ENCODE measurements at regions not wholly inside any gene's neighbourhood (a gene's known extent, or its start where the extent isn't known, plus 50 kb on each side); places are given as distances from the start of the nearest gene placed in this dataset.
A peak's percentile ranks its signal among the peaks of the same experiment; 100 is the strongest.

- DNase-seq (no peak), ATAC-seq (peak; percentile 46)
- intact Hi-C loops (cut with DNase I, micrococcal nuclease) = no loop called here
These were observed 263.0 kb upstream of the ATP11B start for GRCh38 chr3:182530316-182530715.

- DNase-seq (no peak), ATAC-seq (no peak)
- intact Hi-C loops (cut with DNase I, micrococcal nuclease) = no loop called here
These were observed 259.9 kb upstream of the ATP11B start for GRCh38 chr3:182533394-182533793.

GRCh38 chr3:182544542-182544941 is 248.8 kb upstream of the ATP11B start:
- DNase-seq (no peak), ATAC-seq (no peak)
- intact Hi-C loops (cut with DNase I, micrococcal nuclease) = no loop called here

- intact Hi-C loops (cut with DNase I, micrococcal nuclease) = no loop called here
- ATAC-seq = no peak
- no peak for DNase-seq
These were observed 231.0 kb upstream of the ATP11B start for GRCh38 chr3:182562274-182562673.

- DNase-seq = no peak
- intact Hi-C loops (cut with DNase I, micrococcal nuclease) = no loop called here
- no peak for ATAC-seq
These were observed 227.1 kb upstream of the ATP11B start for GRCh38 chr3:182565916-182566796.

- DNase-seq (no peak), ATAC-seq (no peak)
- intact Hi-C loops (cut with DNase I, micrococcal nuclease) = no loop called here
These were observed 225.6 kb upstream of the ATP11B start for GRCh38 chr3:182567700-182568099.

GRCh38 chr3:182568261-182568660 is 225.0 kb upstream of the ATP11B start:
- DNase-seq (no peak), ATAC-seq (no peak)

GRCh38 chr3:182568876-182569275 is 224.4 kb upstream of the ATP11B start:
- intact Hi-C loops (cut with DNase I, micrococcal nuclease) = no loop called here
- ATAC-seq = no peak
- DNase-seq = no peak

More at GRCh38 chr3:182568261-182568660, 225.0 kb upstream of the ATP11B start:
- intact Hi-C loops (cut with DNase I, micrococcal nuclease) = no loop called here

GRCh38 chr3:182570946-182571594 is 222.2 kb upstream of the ATP11B start:
- DNase-seq (no peak), ATAC-seq (peak; percentile 98)
- intact Hi-C loops (cut with DNase I, micrococcal nuclease) = no loop called here

- no peak for DNase-seq
- intact Hi-C loops (cut with DNase I, micrococcal nuclease) = no loop called here
- ATAC-seq = no peak
These were observed 217.4 kb upstream of the ATP11B start for GRCh38 chr3:182575941-182576340.

- no peak for ATAC-seq
- intact Hi-C loops (cut with DNase I, micrococcal nuclease) = no loop called here
- DNase-seq = no peak
These were observed 209.8 kb upstream of the ATP11B start for GRCh38 chr3:182583545-182583944.

- DNase-seq (no peak), ATAC-seq (peak; percentile 98)
- intact Hi-C loops (cut with DNase I, micrococcal nuclease) = no loop called here
These were observed 207.7 kb upstream of the ATP11B start for GRCh38 chr3:182585532-182586150.

GRCh38 chr3:182592747-182593146 is 200.6 kb upstream of the ATP11B start:
- peak; percentile 76 for ATAC-seq
- intact Hi-C loops (cut with DNase I, micrococcal nuclease) = no loop called here

GRCh38 chr3:182596676-182597410 is 196.5 kb upstream of the ATP11B start:
- DNase-seq (no peak), ATAC-seq (peak; percentile 59)
- intact Hi-C loops (cut with DNase I, micrococcal nuclease) = no loop called here

More at GRCh38 chr3:182592747-182593146, 200.6 kb upstream of the ATP11B start:
- no peak for DNase-seq

- DNase-seq = no peak
- intact Hi-C loops (cut with DNase I, micrococcal nuclease) = no loop called here
- ATAC-seq = peak; percentile 52
These were observed 195.7 kb upstream of the ATP11B start for GRCh38 chr3:182597621-182598041.

GRCh38 chr3:182601597-182601996 is 191.7 kb upstream of the ATP11B start:
- intact Hi-C loops (cut with DNase I, micrococcal nuclease) = no loop called here
- ATAC-seq (no peak), DNase-seq (no peak)

- no peak for DNase-seq
- intact Hi-C loops (cut with DNase I, micrococcal nuclease) = no loop called here
- ATAC-seq = no peak
These were observed 189.8 kb upstream of the ATP11B start for GRCh38 chr3:182603501-182603900.

GRCh38 chr3:182605882-182606611 is 187.3 kb upstream of the ATP11B start:
- intact Hi-C loops (cut with DNase I, micrococcal nuclease) = no loop called here
- ATAC-seq (peak; percentile 81), DNase-seq (no peak)

Measured in left colon (tissue), 2 donors.